Fibroblast of mammary gland (primary cell): ENCODE measurements at regions not wholly inside any gene's neighbourhood (a gene's known extent, or its start where the extent isn't known, plus 50 kb on each side); places are given as distances from the start of the nearest gene placed in this dataset.

Source experiments
- DNase-seq: peaks from one replicate; pipeline ENCODE4 v3.0.0-alpha.2; 2010; ENCODE audit warnings: low read depth
- H3K4me3 ChIP-seq: 2 replicates; pipeline ENCODE4 v1.5.1; 2011; ENCODE audit warnings: low read depth, mild to moderate bottlenecking, low read length, moderate library complexity; ENCODE audit not compliant: control insufficient read depth
- TF ChIP-seq, protein P1 (sequence below): conservative IDR thresholded peaks from 2 replicates; pipeline ENCODE4 v1.5.1; 2011; ENCODE audit warnings: low read depth, low read length, inconsistent platforms; ENCODE audit not compliant: control insufficient read depth, insufficient read depth

- peak; percentile 93 for DNase-seq
- TF ChIP-seq, protein P1, sequence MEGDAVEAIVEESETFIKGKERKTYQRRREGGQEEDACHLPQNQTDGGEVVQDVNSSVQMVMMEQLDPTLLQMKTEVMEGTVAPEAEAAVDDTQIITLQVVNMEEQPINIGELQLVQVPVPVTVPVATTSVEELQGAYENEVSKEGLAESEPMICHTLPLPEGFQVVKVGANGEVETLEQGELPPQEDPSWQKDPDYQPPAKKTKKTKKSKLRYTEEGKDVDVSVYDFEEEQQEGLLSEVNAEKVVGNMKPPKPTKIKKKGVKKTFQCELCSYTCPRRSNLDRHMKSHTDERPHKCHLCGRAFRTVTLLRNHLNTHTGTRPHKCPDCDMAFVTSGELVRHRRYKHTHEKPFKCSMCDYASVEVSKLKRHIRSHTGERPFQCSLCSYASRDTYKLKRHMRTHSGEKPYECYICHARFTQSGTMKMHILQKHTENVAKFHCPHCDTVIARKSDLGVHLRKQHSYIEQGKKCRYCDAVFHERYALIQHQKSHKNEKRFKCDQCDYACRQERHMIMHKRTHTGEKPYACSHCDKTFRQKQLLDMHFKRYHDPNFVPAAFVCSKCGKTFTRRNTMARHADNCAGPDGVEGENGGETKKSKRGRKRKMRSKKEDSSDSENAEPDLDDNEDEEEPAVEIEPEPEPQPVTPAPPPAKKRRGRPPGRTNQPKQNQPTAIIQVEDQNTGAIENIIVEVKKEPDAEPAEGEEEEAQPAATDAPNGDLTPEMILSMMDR = peak; percentile 29
- no peak overlapping the region for H3K4me3 ChIP-seq
Observed at GRCh38 chr3:16102905-16103364, 71.5 kb upstream of the GALNT15 start.

- TF ChIP-seq, protein P1 = no peak
- DNase-seq = peak; percentile 87
- no peak overlapping the region for H3K4me3 ChIP-seq
Observed at GRCh38 chr3:16103472-16103871, 71.0 kb upstream of the GALNT15 start.

DNA sequence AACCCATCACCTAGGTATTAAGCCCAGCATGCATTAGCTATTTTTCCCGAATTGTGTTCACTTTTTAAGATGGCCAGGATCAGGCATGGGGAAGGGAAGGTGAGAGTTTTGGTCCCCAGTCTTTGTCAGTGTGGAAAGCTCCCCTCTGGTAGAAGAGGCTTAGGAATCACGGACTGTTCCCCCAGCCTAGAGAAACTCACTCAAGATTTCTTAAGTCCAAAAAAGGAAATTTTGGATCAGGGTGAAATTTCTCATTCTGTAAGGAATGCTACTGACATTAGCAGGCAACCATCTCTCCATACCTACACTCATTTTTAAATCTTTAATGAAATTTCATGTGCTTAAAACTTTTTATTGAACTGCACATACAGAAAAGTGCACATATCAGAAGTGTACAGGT, 70.3 kb upstream of the GALNT15 start:
- DNase-seq = no peak
- TF ChIP-seq, protein P1 = no peak
- H3K4me3 ChIP-seq = no peak overlapping the region

DNA sequence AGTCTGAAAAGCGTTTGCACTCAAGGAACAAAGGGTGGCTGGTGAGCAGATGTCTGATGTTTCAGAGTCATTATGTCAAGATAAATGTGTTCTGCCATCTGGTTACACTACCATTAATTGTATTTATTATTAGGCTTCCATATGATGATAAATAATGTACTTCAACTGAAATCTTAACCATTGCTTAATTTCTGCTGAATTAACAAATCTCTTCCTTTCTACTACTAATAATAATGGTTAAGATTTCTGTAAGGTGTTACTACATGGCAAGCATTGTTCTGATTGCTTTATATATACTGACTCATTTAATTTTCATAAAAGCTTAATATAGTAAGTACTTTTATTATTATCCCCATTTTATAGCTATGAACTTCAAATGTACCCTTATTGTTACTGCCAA, 68.4 kb upstream of the GALNT15 start:
- DNase-seq = no peak
- H3K4me3 ChIP-seq = no peak overlapping the region
- TF ChIP-seq, protein P1 = no peak

DNA sequence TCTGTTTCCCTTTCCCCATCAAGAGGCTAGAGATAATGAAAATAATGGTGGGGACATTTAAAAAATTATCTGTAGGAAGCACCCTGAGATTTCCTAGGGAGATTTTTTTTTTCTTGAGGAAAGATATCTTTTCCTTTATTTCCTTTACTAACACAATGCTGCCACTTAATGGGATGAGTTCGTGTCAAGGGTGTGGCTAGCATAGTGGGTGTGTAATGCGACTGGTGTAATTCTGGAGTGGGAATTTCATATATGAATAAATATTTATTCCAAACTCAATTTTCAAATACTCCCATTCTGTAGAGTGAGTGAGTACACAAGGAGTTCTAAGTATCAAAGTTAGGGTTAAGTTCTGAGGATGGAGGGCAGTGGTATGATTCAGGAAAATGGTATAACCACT, 66.1 kb upstream of the GALNT15 start:
- TF ChIP-seq, protein P1 = no peak
- no peak for DNase-seq
- no peak overlapping the region for H3K4me3 ChIP-seq

DNA sequence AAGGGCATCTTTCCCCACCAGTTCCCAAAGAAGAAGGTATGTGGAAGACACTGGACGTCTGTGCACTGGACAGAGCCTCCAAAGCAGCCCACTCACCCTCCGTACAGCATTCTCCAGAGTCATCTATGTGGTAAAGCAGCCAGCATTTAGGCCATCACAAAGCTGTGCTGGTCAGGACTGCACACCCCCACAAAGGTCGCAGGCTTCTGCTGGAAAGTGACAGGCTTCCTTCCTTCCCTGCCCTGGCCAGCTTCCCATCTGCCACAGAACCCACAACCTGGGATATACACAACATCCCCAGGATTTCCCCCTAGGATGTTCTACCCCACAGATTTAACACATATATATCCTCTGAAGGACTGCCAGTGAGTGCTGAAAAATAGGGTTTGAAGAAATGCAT, 64.6 kb upstream of the GALNT15 start:
- TF ChIP-seq, protein P1 = no peak
- no peak overlapping the region for H3K4me3 ChIP-seq
- no peak for DNase-seq

- DNase-seq = peak; percentile 95
- TF ChIP-seq, protein P1 = no peak
- H3K4me3 ChIP-seq = no peak overlapping the region
Observed at GRCh38 chr3:16112910-16113504, 61.5 kb upstream of the GALNT15 start.
